Stimulated activated CD8-positive, alpha-beta memory T cell treated with anti-CD3 and anti-CD28 coated beads, Interleukin-4, amount 100 ng/mL, for 48 hours (primary cell): ENCODE measurements at regions not wholly inside any gene's neighbourhood (a gene's known extent, or its start where the extent isn't known, plus 50 kb on each side); places are given as distances from the start of the nearest gene placed in this dataset.
"Not testable (repeated sequence)": the region's sequence is repeated elsewhere in the genome, so short reads cannot be mapped to it uniquely, and the experiment has no call there.

Source experiments
- DNase-seq: peaks from one replicate; pipeline ENCODE4 v3.0.0-alpha.2; 2020

DNA sequence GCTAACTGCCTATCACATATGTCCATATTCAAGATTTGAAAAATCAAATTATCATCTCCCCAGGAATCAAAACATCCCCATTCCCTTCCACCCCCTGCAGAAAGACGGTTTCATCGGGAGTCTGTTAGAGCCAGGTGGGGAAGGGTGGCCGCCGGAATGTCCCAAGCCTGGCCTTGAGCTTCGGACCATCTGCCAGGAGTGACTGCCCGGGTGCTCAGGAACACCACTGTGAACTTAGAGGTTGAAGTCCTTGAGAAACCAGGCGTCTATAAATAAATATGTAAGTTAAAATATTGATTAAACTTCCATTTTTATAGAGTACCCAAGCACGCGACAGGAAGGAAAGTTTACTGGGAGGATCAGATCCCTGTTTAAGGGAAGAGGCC, 250.8 kb downstream of the DLL1 start:
- DNase-seq, result no peak

- no peak for DNase-seq
Measured at GRCh38 chr6:170039156-170040114, 251.4 kb downstream of the DLL1 start.

GRCh38 chr6:170038708-170039107, 252.2 kb downstream of the DLL1 start:
- DNase-seq, result no peak

GRCh38 chr6:170038251-170038650, 252.6 kb downstream of the DLL1 start:
- no peak for DNase-seq

DNA sequence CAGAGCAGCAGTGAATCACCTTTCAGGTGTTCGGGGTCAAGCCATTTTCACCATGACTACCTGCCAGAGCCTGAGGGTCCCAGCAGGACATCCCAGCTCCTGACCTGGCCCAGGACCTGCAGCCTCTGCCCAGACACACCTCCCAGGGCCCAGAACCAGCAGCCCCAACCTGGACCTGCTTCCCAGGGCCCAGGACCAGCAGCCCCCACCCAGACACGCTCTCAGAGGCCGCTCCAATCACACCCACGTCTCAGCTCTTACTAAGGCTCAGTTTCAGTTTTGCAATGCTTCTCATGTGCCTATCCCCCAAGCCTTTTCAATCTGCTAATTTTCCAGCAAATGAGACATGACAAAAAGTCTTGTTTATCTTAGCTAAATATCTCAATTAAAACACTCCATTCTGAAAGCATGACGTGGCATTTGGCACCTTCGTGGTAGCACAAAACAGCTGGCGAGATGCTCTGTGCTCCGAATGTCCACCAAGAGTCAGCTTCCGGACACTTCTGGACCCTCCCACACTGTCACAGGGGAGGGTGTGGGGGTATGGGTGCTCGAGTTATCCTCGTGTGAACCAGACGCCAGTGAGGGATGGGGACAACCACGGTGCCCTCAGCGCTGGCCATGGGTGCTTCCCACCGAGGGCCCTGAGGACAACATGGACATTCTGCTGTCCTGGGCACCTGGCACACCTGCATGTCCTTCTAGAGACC, 253.2 kb downstream of the DLL1 start:
- DNase-seq, result no peak

GRCh38 chr6:170036916-170037315, 254.0 kb downstream of the DLL1 start:
- DNase-seq, result no peak

DNA sequence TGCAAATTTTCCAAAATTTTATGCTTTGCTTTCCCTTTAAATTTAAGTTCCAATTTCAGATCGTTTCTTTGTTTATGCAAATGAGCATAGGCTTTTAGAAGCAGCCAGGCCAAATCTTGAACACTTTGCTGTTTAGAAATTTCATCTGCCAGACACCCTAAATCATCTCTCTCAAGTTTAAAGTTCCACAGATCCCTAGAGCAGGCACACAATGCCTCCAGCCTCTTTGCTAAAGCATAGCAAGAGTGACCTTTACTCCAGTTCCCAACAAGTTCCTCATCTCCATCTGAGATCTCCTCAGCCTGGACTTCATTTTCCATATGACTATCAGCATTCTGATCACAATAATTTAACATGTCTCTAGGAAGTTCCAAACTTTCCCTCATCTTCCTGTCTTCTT, 254.5 kb downstream of the DLL1 start:
- not testable (repeated sequence) for DNase-seq

GRCh38 chr6:170035901-170036304, 255.0 kb downstream of the DLL1 start:
- DNase-seq, result no peak

GRCh38 chr6:170035044-170035443, 255.8 kb downstream of the DLL1 start:
- no peak for DNase-seq

GRCh38 chr6:170034294-170034693, 256.6 kb downstream of the DLL1 start:
- DNase-seq, result no peak

DNA sequence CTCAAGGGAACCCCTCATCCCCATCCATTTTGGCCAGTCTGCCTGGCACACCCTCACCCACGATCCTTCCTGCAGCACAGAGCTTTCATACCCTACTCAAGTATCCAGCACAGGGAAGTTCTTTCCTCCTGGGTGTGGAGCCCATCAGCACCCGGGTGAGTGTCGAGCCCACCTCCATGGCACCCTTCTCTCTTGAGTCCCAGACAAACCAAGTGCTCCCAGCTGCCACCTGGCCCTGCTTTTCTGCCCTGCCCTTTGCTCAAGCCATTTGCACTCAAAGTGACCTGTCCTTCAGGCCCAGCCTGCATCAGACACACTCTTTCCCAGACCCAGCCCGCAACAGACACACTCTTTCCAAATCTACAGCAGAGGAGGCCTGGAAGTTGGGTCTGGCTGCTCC, 257.2 kb downstream of the DLL1 start:
- peak; percentile 9 for DNase-seq

DNA sequence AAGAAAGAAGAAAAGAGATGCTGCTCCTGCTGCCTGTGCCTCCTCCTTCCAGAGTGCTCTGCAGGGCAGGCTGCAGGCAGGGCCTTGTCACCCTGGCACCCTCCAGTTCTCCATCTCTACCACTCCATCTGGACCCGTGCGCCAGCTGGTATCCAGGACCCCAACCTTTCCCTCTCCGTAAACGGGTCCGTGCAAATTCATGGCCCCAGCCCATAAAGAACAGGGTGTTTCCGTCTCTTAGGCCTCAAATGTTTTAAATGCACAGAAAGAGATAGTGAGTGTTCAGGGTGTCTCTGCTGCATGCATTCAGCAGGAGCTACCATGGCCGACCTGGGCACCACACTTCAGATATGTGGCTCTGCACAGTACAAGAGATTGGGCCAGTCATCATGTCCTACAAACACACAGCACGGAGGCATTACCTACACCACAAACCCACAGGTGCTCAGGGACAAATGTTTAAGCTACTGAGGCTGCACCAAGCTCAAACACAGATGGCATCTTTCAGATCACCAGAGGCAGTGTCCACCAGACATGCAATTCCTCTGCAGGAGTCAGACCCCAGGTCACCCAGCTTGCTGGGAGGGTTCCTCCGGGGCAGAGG, 258.1 kb downstream of the DLL1 start:
- DNase-seq, result no peak

GRCh38 chr6:170032197-170032596, 258.7 kb downstream of the DLL1 start:
- no peak for DNase-seq

- no peak for DNase-seq
Measured at GRCh38 chr6:170031684-170032121, 259.2 kb downstream of the DLL1 start.

DNA sequence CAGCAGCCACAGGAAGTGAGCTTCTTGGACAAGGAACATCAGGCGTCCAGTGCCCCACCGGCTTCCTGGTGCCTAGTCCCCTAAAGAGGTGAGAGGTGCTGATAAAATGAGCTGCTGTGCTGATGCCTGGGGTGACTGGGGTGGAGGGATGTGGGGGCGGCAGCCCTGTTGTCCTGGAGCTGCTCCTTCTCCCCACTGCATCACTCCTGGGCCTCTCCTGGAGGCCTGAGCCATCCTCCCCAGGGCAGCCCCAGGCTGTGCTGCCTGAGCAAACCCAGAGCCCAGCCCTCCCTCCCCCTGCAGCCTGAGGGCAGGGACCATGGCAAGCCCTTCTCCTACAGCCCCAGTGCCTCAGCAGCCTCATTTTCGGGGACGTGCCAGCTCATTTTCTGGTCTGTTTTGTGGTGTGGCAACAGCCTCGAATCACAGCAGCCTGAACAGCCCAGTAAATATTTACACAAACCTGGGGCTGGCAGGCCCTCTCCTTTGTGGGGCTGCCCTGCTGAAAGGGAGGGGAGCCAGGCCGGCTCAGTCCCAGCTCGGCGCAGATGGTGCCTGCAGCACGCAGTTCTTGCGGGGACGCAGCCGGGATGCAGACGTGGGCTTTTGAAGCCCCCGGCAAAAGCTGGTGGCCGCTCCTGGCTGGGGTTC, 259.9 kb downstream of the DLL1 start:
- no peak for DNase-seq

- no peak for DNase-seq
Measured at GRCh38 chr6:170030284-170030815, 260.5 kb downstream of the DLL1 start.

DNA sequence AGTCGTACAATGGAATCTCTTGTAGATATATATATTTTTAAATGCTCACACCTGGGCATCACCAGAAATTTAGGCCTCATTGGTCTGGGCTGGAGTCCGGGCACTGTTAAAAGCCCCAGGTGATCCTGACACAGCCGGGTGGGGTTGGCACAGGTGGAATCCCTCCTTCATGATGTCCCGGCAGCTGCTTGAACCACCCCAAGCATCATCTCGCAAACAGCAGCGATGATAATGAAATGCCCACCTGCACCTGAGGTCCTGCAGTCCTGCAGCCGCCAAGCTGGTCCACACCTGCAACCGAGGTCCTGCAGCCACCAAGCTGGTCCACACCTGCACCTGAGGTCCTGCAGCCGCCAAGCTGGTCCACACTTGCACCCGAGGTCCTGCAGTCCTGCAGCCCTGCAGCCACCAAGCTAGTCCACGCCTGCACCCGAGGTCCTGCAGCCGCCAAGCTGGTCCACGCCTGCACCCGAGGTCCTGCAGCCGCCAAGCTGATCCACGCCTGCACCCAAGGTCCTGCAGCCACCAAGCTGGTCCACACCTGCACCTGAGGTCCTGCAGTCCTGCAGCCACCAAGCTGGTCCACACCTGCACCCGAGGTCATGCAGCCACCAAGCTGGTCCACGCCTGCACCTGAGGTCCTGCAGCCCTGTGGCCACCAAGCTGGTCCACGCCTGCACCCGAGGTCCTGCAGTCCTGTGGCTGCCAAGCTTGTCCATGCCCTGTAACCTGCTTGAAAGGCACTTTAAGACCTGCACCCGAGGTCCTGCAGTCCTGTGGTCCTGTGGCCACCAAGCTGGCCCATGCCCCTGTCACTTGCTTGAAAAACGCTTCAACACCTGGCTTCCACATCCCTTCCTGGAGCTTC, 261.2 kb downstream of the DLL1 start:
- DNase-seq, result no peak

DNA sequence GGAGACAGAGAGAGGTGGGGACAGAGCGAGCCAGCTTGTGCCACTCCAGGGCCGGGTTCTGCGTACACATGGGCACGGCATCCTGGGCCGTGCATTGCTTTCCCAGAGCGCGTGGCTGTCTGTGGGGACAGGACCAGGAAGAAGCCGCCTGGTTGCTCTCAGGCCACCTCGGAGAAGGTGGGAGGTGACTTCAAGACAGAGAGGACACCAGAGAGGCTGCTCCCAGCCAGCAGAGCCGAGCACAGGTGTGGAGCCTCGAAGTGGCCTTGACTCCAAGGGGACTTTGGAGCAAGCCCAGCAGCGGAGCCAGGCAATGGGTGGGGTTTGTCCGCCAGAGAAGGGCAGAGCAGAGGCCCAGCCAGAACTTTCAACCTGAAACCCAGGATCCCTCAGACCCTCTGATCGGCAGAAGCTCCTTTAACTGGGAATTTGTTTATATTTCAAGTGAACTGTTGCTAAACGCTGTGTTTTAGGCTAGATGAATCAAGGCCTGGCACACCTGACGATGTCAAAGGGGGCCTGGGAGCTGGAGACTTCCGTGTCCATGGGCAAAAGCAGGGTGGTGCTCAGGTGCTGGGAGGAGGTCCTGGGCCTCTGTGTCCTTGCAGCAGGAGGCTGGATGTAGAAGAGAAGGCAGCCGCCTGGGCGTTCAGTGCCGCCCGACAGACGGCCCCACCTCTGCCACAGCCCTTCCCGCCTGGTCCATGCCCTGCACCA, 262.1 kb downstream of the DLL1 start:
- no peak for DNase-seq

- no peak for DNase-seq
Measured at GRCh38 chr6:170027647-170028043, 263.2 kb downstream of the DLL1 start.

DNA sequence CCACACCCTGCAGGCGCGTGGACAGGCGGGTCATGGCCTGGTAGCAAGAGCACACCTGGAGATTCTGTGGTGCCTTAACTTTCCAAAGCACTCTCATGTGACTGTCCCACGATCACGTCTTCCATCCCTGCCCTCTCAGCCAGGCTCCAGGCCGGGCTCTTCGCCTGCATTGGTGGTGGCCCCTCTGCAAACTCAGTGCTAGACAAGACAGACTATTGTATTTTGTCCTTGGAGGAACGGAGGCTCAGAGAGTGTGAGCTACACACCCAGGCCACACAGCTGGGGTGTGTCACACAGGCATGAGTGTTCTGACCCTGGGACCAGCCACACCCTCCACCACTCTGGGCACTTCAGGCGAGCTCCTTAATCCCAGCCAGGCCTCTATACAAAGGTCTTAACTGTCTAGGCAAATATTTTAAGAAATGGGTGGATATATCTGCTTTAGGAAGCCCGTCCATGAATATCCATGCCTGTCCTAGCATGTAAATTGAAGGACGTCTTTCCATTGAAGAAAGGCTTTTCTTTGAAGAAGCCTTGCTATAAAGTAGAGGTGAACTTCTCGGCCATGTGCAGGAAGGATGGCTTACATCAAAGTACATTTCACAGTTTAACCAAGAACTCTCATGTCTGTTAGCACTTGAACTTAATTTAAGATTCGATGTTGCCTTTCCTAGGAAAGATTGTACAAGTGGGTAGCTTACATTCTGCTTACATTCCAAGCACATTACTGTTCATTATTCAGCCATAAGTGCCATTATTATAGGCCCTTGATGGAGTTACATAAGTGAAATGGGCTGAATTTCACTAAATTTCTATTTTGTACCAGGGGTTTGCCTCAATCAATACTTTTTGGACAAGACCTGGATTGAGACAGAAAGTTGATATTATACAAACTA, 263.9 kb downstream of the DLL1 start:
- no peak for DNase-seq
